ENCODE measurements at regions not wholly inside any gene's neighbourhood (a gene's known extent, or its start where the extent isn't known, plus 50 kb on each side); places are given as distances from the start of the nearest gene placed in this dataset.

DNA sequence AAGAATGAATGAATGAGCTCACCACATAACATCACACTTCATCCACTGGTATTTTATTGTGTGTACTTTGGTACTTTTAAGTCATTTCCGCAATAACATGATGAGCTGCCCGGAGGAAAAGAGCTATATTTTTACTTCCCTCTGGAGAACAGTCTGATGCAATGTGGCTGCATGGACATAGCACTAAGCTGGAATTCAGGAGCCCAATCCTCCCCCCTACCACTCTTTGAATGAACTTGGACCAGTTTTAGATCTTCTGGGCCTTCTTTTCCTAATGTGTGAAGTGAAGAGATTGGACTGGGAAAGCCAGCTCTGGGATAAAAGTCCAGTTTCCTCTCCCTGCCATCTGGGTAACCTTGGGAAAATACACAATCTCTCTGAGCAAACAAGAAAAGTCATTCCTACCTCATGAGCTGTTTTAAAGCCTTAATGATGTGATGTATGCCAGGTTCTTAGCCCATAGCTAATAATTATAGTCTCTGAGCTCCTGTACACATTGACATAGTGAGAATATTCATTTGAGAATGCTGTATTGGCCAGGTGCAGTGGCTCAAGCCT lies 79.3 kb downstream of the ABCC12 start:
- Histone ChIP-seq H3K4me3 (ENCODE audit: low read length, poor library complexity, severe bottlenecking) (no peak overlapping the region), H3K4me1 (ENCODE audit: insufficient read depth, low read length, poor library complexity, severe bottlenecking) (no peaks in the 10 kb centered on the region), H3K79me2 (ENCODE audit: insufficient read depth, low read length) (no peaks in the 10 kb centered on the region), H2AFZ (ENCODE audit: low read length) (no peak overlapping the region), H3K36me3 (ENCODE audit: insufficient read depth, low read length) (no peaks in the 10 kb centered on the region), H3F3A (ENCODE audit: low read depth) (no peaks in the 10 kb centered on the region), H3K9ac (ENCODE audit: low read depth, low read length, poor library complexity, severe bottlenecking) (no peak overlapping the region), H3K9me3 (ENCODE audit: insufficient read depth, low read depth, low read length) (0 out of 2 replicates have a peak, but pooled peaks cover 3% of the 10 kb centered on the region), H3K9me2 (replicated peaks; ENCODE audit: low read depth, low read length) (no peaks in the 10 kb centered on the region), H3K4me2 (ENCODE audit: low read depth, low read length, poor library complexity, severe bottlenecking) (no peak overlapping the region), H4K20me1 (ENCODE audit: insufficient read depth, low read length, poor library complexity, severe bottlenecking) (no peaks in the 10 kb centered on the region), H3K27me3 (ENCODE audit: insufficient read depth, low read length, poor library complexity, severe bottlenecking) (no peaks in the 10 kb centered on the region)
- TF ChIP-seq, protein P1, sequence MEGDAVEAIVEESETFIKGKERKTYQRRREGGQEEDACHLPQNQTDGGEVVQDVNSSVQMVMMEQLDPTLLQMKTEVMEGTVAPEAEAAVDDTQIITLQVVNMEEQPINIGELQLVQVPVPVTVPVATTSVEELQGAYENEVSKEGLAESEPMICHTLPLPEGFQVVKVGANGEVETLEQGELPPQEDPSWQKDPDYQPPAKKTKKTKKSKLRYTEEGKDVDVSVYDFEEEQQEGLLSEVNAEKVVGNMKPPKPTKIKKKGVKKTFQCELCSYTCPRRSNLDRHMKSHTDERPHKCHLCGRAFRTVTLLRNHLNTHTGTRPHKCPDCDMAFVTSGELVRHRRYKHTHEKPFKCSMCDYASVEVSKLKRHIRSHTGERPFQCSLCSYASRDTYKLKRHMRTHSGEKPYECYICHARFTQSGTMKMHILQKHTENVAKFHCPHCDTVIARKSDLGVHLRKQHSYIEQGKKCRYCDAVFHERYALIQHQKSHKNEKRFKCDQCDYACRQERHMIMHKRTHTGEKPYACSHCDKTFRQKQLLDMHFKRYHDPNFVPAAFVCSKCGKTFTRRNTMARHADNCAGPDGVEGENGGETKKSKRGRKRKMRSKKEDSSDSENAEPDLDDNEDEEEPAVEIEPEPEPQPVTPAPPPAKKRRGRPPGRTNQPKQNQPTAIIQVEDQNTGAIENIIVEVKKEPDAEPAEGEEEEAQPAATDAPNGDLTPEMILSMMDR (conservative IDR thresholded peaks at IDR 0.05; ENCODE audit: low read length): no peak
- TF ChIP-seq EZH2phosphoT487 (IDR thresholded peaks at IDR 0.05; ENCODE audit: borderline replicate concordance): no peak

DNA sequence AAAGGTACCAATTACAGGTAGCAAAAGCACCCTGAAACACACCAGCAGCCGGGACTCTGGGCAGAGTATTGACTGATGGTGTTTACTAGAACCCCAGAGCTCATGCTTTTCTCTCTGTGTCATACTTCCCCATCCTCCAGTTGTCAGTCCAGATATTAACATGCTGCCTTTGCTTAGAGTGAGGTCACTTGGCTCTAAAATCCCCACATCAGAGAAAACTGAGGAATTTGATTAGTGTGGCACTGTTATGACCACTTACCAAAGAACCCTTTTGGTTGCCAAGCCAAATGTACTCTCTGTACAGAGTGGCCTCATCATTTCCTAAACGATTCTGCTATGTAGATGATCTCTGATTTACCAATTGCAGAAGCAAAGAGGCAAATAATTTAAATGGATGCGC lies 80.4 kb downstream of the ABCC12 start:
- H3K4me1 ChIP-seq (ENCODE audit: insufficient read depth, low read length, poor library complexity, severe bottlenecking): no peaks in the 10 kb centered on the region

DNA sequence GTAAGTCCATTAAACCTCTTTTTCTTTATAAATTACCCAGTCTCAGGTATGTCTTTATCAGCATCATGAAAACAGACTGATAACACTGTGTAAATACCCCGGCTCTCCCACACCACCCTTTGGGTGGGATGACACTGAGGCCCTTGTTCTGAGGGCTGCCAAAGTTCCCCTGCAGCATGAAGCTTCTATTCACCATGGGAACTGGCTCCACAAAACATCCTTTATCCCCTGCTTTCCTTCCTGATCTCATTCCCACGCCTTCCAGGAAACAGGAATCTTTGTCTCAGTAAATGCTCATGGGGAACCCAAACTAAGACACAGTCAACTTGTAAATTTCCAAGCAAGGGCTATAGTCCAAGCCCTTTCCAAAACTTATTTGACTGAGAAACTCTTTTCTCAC lies 88.4 kb downstream of the ABCC12 start:
- H3K4me1 ChIP-seq (ENCODE audit: insufficient read depth, low read length, poor library complexity, severe bottlenecking): no peaks in the 10 kb centered on the region
- no peaks in the 10 kb centered on the region for H3K79me2 ChIP-seq (ENCODE audit: insufficient read depth, low read length)
- no peaks in the 10 kb centered on the region for H3F3A ChIP-seq (ENCODE audit: low read depth)
- no peak overlapping the region for H3K4me2 ChIP-seq (ENCODE audit: low read depth, low read length, poor library complexity, severe bottlenecking)
- no peaks in the 10 kb centered on the region for H3K9me2 ChIP-seq (replicated peaks; ENCODE audit: low read depth, low read length)
- H3K36me3 ChIP-seq (ENCODE audit: insufficient read depth, low read length): no peaks in the 10 kb centered on the region
- H3K27me3 ChIP-seq (ENCODE audit: insufficient read depth, low read length, poor library complexity, severe bottlenecking): no peaks in the 10 kb centered on the region
- no peak overlapping the region for H3K9ac ChIP-seq (ENCODE audit: low read depth, low read length, poor library complexity, severe bottlenecking)
- H3K4me3 ChIP-seq (ENCODE audit: low read length, poor library complexity, severe bottlenecking): no peak overlapping the region
- no peaks in the 10 kb centered on the region for H4K20me1 ChIP-seq (ENCODE audit: insufficient read depth, low read length, poor library complexity, severe bottlenecking)
- H3K9me3 ChIP-seq (ENCODE audit: insufficient read depth, low read depth, low read length): no peaks in the 10 kb centered on the region; the same call in 1 of the 2 replicates
- no peak for TF ChIP-seq EZH2phosphoT487 (IDR thresholded peaks at IDR 0.05; ENCODE audit: borderline replicate concordance)
- TF ChIP-seq, protein P1 (conservative IDR thresholded peaks at IDR 0.05; ENCODE audit: low read length): no peak
- no peak overlapping the region for H2AFZ ChIP-seq (ENCODE audit: low read length)

More for the DNA sequence above, 80.4 kb downstream of the ABCC12 start:
- Histone ChIP-seq H3K4me3 (ENCODE audit: low read length, poor library complexity, severe bottlenecking) (no peak overlapping the region), H3F3A (ENCODE audit: low read depth) (no peaks in the 10 kb centered on the region), H3K27me3 (ENCODE audit: insufficient read depth, low read length, poor library complexity, severe bottlenecking) (no peaks in the 10 kb centered on the region), H3K36me3 (ENCODE audit: insufficient read depth, low read length) (no peaks in the 10 kb centered on the region), H3K9me2 (replicated peaks; ENCODE audit: low read depth, low read length) (no peaks in the 10 kb centered on the region), H2AFZ (ENCODE audit: low read length) (no peak overlapping the region), H3K9me3 (ENCODE audit: insufficient read depth, low read depth, low read length) (peaks cover 3% of the 10 kb centered on the region; the same call in 1 of the 2 replicates), H4K20me1 (ENCODE audit: insufficient read depth, low read length, poor library complexity, severe bottlenecking) (no peaks in the 10 kb centered on the region), H3K9ac (ENCODE audit: low read depth, low read length, poor library complexity, severe bottlenecking) (no peak overlapping the region), H3K79me2 (ENCODE audit: insufficient read depth, low read length) (no peaks in the 10 kb centered on the region), H3K4me2 (ENCODE audit: low read depth, low read length, poor library complexity, severe bottlenecking) (no peak overlapping the region)
- TF ChIP-seq, protein P1 (conservative IDR thresholded peaks at IDR 0.05; ENCODE audit: low read length): no peak
- no peak for TF ChIP-seq EZH2phosphoT487 (IDR thresholded peaks at IDR 0.05; ENCODE audit: borderline replicate concordance)

Data from Loucy (cell line).